ENCODE measurements at regions not wholly inside any gene's neighbourhood (a gene's known extent, or its start where the extent isn't known, plus 50 kb on each side); places are given as distances from the start of the nearest gene placed in this dataset.

- 19 to 44% methylated on average over 7 of the region's 7 CpGs for WGBS, 2 donors
- Histone ChIP-seq H3K4me3 (ENCODE audit: low read length in 2 of 2) (no peak overlapping the region), H3K27ac (ENCODE audit: low read depth in 1 of 2, low read length in 2 of 2) (no peak overlapping the region), H3K9me3 (ENCODE audit: control insufficient read depth, low read length) (peaks cover 3% of the 10 kb centered on the region), H3K36me3 (ENCODE audit: control insufficient read depth in 1 of 2, insufficient read depth in 2 of 2, low read length in 1 of 2) (no peaks in the 10 kb centered on the region), H3K4me1 (ENCODE audit: control insufficient read depth in 1 of 2, insufficient read depth in 2 of 2, low read length in 2 of 2) (no peaks in the 10 kb centered on the region), H3K27me3 (ENCODE audit: control insufficient read depth in 1 of 2, insufficient read depth in 2 of 2, low read length in 1 of 2) (no peaks in the 10 kb centered on the region)
- intact Hi-C loops (cut with DNase I) = no loop called here
- DNase-seq = no peak
- ATAC-seq (ENCODE audit: low FRiP score) = no peak
Observed at GRCh38 chr18:77597726-77598125, 348.1 kb downstream of the GALR1 start.

GRCh38 chr18:77600674-77601073 is 351.0 kb downstream of the GALR1 start:
- intact Hi-C loops (cut with DNase I) = no loop called here
- Histone ChIP-seq H3K36me3 (ENCODE audit: control insufficient read depth in 1 of 2, insufficient read depth in 2 of 2, low read length in 1 of 2) (no peaks in the 10 kb centered on the region), H3K27me3 (ENCODE audit: control insufficient read depth in 1 of 2, insufficient read depth in 2 of 2, low read length in 1 of 2) (no peaks in the 10 kb centered on the region), H3K4me1 (ENCODE audit: control insufficient read depth in 1 of 2, insufficient read depth in 2 of 2, low read length in 2 of 2) (no peaks in the 10 kb centered on the region), H3K4me3 (ENCODE audit: low read length in 2 of 2) (no peak overlapping the region), H3K27ac (ENCODE audit: low read depth in 1 of 2, low read length in 2 of 2) (no peak overlapping the region), H3K9me3 (ENCODE audit: control insufficient read depth, low read length) (peaks cover 3% of the 10 kb centered on the region)
- peak; percentile 33 for ATAC-seq (ENCODE audit: low FRiP score)
- no peak for DNase-seq
- 91 to 92% methylated on average over 2 of the region's 2 CpGs for WGBS, 2 donors

- no peaks in the 10 kb centered on the region for H3K27me3 ChIP-seq (ENCODE audit: control insufficient read depth in 1 of 2, insufficient read depth in 2 of 2, low read length in 1 of 2)
- H3K9me3 ChIP-seq (ENCODE audit: control insufficient read depth, low read length) = peaks cover 3% of the 10 kb centered on the region
- H3K27ac ChIP-seq (ENCODE audit: low read depth in 1 of 2, low read length in 2 of 2) = no peak overlapping the region
- ATAC-seq (ENCODE audit: low FRiP score) (no peak), DNase-seq (no peak)
- WGBS, 2 donors = 47 to 49% methylated on average over 2 of the region's 2 CpGs
- no peaks in the 10 kb centered on the region for H3K36me3 ChIP-seq (ENCODE audit: control insufficient read depth in 1 of 2, insufficient read depth in 2 of 2, low read length in 1 of 2)
- no peak overlapping the region for H3K4me3 ChIP-seq (ENCODE audit: low read length in 2 of 2)
- H3K4me1 ChIP-seq (ENCODE audit: control insufficient read depth in 1 of 2, insufficient read depth in 2 of 2, low read length in 2 of 2) = no peaks in the 10 kb centered on the region
- intact Hi-C loops (cut with DNase I) = no loop called here
Observed at GRCh38 chr18:77601567-77601966, 351.9 kb downstream of the GALR1 start.

GRCh38 chr18:77607087-77607486 is 357.4 kb downstream of the GALR1 start:
- intact Hi-C loops (cut with DNase I) = no loop called here
- Histone ChIP-seq H3K4me1 (ENCODE audit: control insufficient read depth in 1 of 2, insufficient read depth in 2 of 2, low read length in 2 of 2) (no peaks in the 10 kb centered on the region), H3K27ac (ENCODE audit: low read depth in 1 of 2, low read length in 2 of 2) (no peak overlapping the region), H3K9me3 (ENCODE audit: control insufficient read depth, low read length) (no peaks in the 10 kb centered on the region), H3K4me3 (ENCODE audit: low read length in 2 of 2) (no peak overlapping the region), H3K27me3 (ENCODE audit: control insufficient read depth in 1 of 2, insufficient read depth in 2 of 2, low read length in 1 of 2) (no peaks in the 10 kb centered on the region), H3K36me3 (ENCODE audit: control insufficient read depth in 1 of 2, insufficient read depth in 2 of 2, low read length in 1 of 2) (no peaks in the 10 kb centered on the region)
- ATAC-seq (ENCODE audit: low FRiP score) = no peak
- 88 to 89% methylated on average over 22 of the region's 22 CpGs for WGBS, 2 donors
- no peak for DNase-seq

GRCh38 chr18:77608807-77609206 is 359.2 kb downstream of the GALR1 start:
- WGBS, 2 donors = 90% methylated on average over 9 to 10 of the region's 10 CpGs
- DNase-seq = no peak

GRCh38 chr18:77617694-77618093 is 368.0 kb downstream of the GALR1 start:
- H3K4me1 ChIP-seq (ENCODE audit: control insufficient read depth in 1 of 2, insufficient read depth in 2 of 2, low read length in 2 of 2) = no peaks in the 10 kb centered on the region
- no peaks in the 10 kb centered on the region for H3K9me3 ChIP-seq (ENCODE audit: control insufficient read depth, low read length)
- DNase-seq = no peak
- no peaks in the 10 kb centered on the region for H3K36me3 ChIP-seq (ENCODE audit: control insufficient read depth in 1 of 2, insufficient read depth in 2 of 2, low read length in 1 of 2)
- no peak overlapping the region for H3K4me3 ChIP-seq (ENCODE audit: low read length in 2 of 2)
- no peak overlapping the region for H3K27ac ChIP-seq (ENCODE audit: low read depth in 1 of 2, low read length in 2 of 2)
- H3K27me3 ChIP-seq (ENCODE audit: control insufficient read depth in 1 of 2, insufficient read depth in 2 of 2, low read length in 1 of 2) = no peaks in the 10 kb centered on the region
- ATAC-seq (ENCODE audit: low FRiP score) = no peak
- WGBS, 2 donors = 10 to 33% methylated on average over 3 of the region's 3 CpGs
- intact Hi-C loops (cut with DNase I) = no loop called here

More at GRCh38 chr18:77608807-77609206, 359.2 kb downstream of the GALR1 start:
- H3K9me3 ChIP-seq (ENCODE audit: control insufficient read depth, low read length) = no peaks in the 10 kb centered on the region
- intact Hi-C loops (cut with DNase I) = no loop called here
- no peak overlapping the region for H3K4me3 ChIP-seq (ENCODE audit: low read length in 2 of 2)
- H3K36me3 ChIP-seq (ENCODE audit: control insufficient read depth in 1 of 2, insufficient read depth in 2 of 2, low read length in 1 of 2) = no peaks in the 10 kb centered on the region
- no peaks in the 10 kb centered on the region for H3K27me3 ChIP-seq (ENCODE audit: control insufficient read depth in 1 of 2, insufficient read depth in 2 of 2, low read length in 1 of 2)
- ATAC-seq (ENCODE audit: low FRiP score) = no peak
- no peaks in the 10 kb centered on the region for H3K4me1 ChIP-seq (ENCODE audit: control insufficient read depth in 1 of 2, insufficient read depth in 2 of 2, low read length in 2 of 2)
- H3K27ac ChIP-seq (ENCODE audit: low read depth in 1 of 2, low read length in 2 of 2) = no peak overlapping the region

- no peak overlapping the region for H3K27ac ChIP-seq (ENCODE audit: low read depth in 1 of 2, low read length in 2 of 2)
- H3K4me1 ChIP-seq (ENCODE audit: control insufficient read depth in 1 of 2, insufficient read depth in 2 of 2, low read length in 2 of 2) = no peaks in the 10 kb centered on the region
- ATAC-seq (ENCODE audit: low FRiP score) = no peak
Observed at GRCh38 chr18:77619525-77619924, 369.9 kb downstream of the GALR1 start.

GRCh38 chr18:77622009-77622692 is 372.5 kb downstream of the GALR1 start:
- no peak for DNase-seq
- Histone ChIP-seq H3K36me3 (ENCODE audit: control insufficient read depth in 1 of 2, insufficient read depth in 2 of 2, low read length in 1 of 2) (no peaks in the 10 kb centered on the region), H3K4me3 (ENCODE audit: low read length in 2 of 2) (no peak overlapping the region), H3K4me1 (ENCODE audit: control insufficient read depth in 1 of 2, insufficient read depth in 2 of 2, low read length in 2 of 2) (no peaks in the 10 kb centered on the region), H3K9me3 (ENCODE audit: control insufficient read depth, low read length) (no peaks in the 10 kb centered on the region), H3K27ac (ENCODE audit: low read depth in 1 of 2, low read length in 2 of 2) (no peak overlapping the region), H3K27me3 (ENCODE audit: control insufficient read depth in 1 of 2, insufficient read depth in 2 of 2, low read length in 1 of 2) (no peaks in the 10 kb centered on the region)
- 47% methylated on average over 8 of the region's 8 CpGs for WGBS, 2 donors
- intact Hi-C loops (cut with DNase I) = no loop called here
- ATAC-seq (ENCODE audit: low FRiP score) = peak; percentile 29

More at GRCh38 chr18:77619525-77619924, 369.9 kb downstream of the GALR1 start:
- H3K27me3 ChIP-seq (ENCODE audit: control insufficient read depth in 1 of 2, insufficient read depth in 2 of 2, low read length in 1 of 2) = no peaks in the 10 kb centered on the region
- intact Hi-C loops (cut with DNase I) = no loop called here
- H3K9me3 ChIP-seq (ENCODE audit: control insufficient read depth, low read length) = no peaks in the 10 kb centered on the region
- no peak overlapping the region for H3K4me3 ChIP-seq (ENCODE audit: low read length in 2 of 2)
- no peaks in the 10 kb centered on the region for H3K36me3 ChIP-seq (ENCODE audit: control insufficient read depth in 1 of 2, insufficient read depth in 2 of 2, low read length in 1 of 2)
- no peak for DNase-seq

GRCh38 chr18:77632758-77633157 is 383.1 kb downstream of the GALR1 start:
- peaks cover 6% of the 10 kb centered on the region for H3K9me3 ChIP-seq (ENCODE audit: control insufficient read depth, low read length)
- WGBS, 2 donors = 76 to 85% methylated on average over 8 of the region's 8 CpGs
- no peak overlapping the region for H3K27ac ChIP-seq (ENCODE audit: low read depth in 1 of 2, low read length in 2 of 2)
- peaks cover 0 to 2% of the 10 kb centered on the region in 2 donors for H3K27me3 ChIP-seq (ENCODE audit: control insufficient read depth in 1 of 2, insufficient read depth in 2 of 2, low read length in 1 of 2)
- intact Hi-C loops (cut with DNase I) = no loop called here
- H3K36me3 ChIP-seq (ENCODE audit: control insufficient read depth in 1 of 2, insufficient read depth in 2 of 2, low read length in 1 of 2) = no peaks in the 10 kb centered on the region
- H3K4me3 ChIP-seq (ENCODE audit: low read length in 2 of 2) = no peak overlapping the region
- no peak for ATAC-seq (ENCODE audit: low FRiP score)
- H3K4me1 ChIP-seq (ENCODE audit: control insufficient read depth in 1 of 2, insufficient read depth in 2 of 2, low read length in 2 of 2) = no peaks in the 10 kb centered on the region
- no peak for DNase-seq

Data from aorta (tissue), 5 donors.